Myocyte (in vitro differentiated cells): ENCODE measurements at regions not wholly inside any gene's neighbourhood (a gene's known extent, or its start where the extent isn't known, plus 50 kb on each side); places are given as distances from the start of the nearest gene placed in this dataset.

ENCODE experiments used
- DNase-seq: peaks from one replicate; pipeline ENCODE4 v3.0.0-alpha.2; 2012; ENCODE audit warnings: low read depth

DNA sequence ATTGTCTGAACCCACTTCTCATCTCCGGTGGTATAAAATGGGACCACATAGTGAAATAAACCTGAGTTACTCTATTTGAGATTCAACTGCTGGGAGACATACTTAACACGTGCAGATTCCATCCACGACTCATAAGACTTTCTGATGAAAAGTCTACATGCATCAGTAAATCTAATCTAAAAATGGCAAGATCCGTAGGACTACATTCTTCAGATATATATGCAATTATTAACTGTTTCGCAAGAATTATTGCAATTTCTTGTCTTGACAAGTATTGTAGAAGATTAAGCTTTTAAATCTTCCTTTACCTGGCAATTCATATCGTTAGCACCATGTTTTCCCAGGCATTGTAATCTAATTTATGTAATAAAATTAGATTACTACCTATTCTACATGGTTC lies 718.7 kb upstream of the CBLB start:
- no peak for DNase-seq

DNA sequence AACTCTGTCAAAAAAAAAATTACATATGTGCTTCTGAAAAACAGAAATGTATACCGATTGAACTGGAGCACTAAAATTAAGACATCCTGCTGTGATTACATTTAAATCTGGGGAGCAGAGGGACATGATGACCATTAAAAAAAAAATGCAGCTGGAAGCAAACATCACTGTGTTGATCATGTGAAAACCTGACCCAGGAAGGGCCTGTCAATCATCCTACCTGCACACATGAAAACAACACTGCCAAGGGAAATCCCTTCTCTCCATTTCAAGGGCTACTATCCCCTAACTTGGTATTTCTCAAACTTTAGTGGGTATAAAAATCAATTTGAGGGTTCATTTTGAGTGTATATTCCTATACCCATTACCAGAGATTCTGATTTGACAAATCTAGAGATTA lies 719.9 kb upstream of the CBLB start:
- no peak for DNase-seq

GRCh38 chr3:106589311-106589942 lies 720.6 kb upstream of the CBLB start:
- peak; percentile 31 for DNase-seq

- no peak for DNase-seq
Measured at GRCh38 chr3:106590216-106590615, 721.4 kb upstream of the CBLB start.

DNA sequence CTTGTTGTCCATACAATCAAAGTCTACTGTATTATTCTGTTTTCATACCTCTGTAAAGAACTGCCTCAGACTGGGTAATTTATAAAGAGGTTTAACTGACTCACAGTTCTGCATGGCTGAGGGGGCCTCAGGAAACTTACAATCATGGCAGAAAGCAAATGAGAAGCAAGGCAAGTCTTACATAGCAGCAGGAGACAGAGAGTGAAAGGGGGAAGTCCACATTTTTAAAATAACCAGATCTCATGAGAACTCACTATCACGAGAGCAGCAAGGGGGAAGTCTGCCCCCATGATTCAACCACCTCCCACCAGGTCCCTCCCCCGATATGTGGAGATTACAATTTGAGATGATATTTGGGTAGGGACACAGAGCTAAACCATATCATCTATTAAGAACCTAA lies 724.6 kb upstream of the CBLB start:
- DNase-seq: no peak

DNA sequence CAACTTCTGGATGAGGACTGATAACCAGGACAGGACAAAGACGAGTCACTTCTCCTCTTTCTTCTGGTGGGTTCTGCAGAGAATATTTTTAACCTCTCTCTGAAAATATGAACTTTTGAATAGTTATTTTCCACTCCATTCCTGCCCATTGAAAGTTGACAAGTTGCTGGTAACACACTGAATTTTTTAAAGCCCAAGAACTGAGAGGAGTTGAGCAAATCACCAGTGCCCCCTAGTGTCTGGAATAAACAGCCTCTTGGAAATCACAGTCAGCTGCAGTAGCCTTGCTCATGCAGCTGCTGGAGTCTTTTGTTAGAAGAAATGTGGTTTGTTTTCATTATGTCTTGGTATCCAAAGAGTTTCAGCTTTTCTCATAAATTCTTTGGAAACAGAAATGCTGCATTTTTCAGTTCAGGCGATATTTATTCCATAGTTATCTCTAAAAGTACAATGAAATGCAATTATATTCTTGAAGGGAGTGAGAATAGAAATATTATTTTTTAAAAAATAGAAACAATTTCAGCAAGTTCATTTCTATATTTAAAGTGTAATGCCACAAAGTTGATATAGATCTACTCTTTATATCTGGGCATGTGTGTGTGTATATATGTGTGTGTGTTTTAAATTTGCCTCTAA lies 741.0 kb upstream of the CBLB start:
- peak; percentile 94 for DNase-seq

- no peak for DNase-seq
Measured at GRCh38 chr3:106610362-106610959, 741.6 kb upstream of the CBLB start.

DNA sequence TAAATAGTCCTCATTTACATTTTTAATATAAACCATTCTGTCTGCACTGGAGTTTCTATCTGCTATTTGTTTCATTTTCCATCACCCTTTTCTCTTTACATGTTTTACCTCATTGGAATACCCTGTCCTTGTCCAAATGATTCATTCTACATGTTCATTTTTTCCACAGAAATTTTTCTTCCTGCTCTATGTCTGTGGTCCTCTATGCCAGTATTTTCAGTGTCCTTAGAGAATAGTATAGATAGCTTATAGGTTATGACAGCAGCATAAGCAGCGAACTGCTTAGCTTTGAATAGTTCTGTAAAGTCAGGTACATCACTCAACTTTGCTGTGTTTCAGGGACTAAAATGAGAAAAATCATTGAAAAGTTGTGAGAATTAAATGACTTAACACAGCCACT lies 742.3 kb upstream of the CBLB start:
- no peak for DNase-seq

- DNase-seq: peak; percentile 30
Measured at GRCh38 chr3:106611841-106612240, 743.0 kb upstream of the CBLB start.

GRCh38 chr3:106616556-106616955 lies 747.7 kb upstream of the CBLB start:
- no peak for DNase-seq

DNA sequence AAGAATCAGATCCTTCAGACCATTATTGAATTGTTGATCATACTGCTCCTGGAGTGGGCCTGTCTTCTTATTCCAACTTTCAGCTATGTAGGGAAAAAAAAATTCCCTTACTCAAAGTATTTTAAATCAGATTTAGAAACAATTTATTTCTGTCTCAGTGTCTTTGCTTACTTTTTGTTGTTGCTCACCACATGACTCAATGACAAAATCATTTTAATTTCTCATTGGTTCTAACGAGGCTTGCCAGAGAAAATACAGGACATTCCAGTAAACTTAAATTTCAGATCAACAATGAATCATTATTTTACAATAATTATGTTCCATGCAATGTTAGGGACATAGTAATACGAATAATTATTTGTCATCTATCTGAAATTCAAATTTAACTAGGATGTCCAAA lies 748.5 kb upstream of the CBLB start:
- no peak for DNase-seq

- no peak for DNase-seq
Measured at GRCh38 chr3:106620646-106621045, 751.8 kb upstream of the CBLB start.

DNA sequence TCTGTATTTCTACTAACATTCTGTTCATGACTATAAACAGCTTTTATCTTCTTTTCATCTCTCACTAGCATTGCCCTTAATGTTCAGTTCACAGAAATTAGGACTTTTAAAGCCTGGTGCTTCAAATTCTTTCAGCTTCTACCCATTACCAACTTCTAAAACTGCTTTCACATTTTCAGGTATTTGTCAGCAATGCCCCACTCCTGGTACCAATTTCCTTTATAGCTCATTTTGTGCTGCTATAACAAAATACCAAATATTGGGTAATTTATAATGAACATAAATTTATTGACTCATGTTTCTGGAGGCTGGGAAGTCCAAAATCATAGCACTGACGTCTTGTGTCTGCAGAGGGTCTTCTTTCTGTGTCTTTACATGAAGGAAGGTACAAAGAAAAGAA lies 753.1 kb upstream of the CCDC54 start:
- DNase-seq: no peak

DNA sequence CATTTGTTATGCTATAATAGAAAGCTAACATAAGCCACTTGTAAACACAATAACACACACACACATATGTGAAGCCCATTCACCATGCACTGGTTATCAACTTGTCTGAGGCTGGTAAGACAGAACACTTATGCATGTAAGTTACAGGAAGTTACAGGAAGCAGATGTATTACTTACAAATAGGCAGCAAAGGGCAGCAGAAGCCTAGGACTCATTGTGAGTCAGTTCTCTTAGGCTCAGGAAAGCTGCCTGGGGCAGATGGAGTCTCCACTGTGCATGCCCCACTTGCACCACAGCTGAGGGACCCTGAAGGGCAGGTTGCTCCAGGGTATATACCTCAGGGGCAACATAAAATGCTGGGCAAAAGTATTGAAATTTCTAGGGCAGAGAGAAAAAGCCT lies 748.8 kb upstream of the CCDC54 start:
- DNase-seq: no peak

GRCh38 chr3:106629215-106629832 lies 747.9 kb upstream of the CCDC54 start:
- no peak for DNase-seq

- no peak for DNase-seq
Measured at GRCh38 chr3:106631373-106632108, 745.7 kb upstream of the CCDC54 start.

DNA sequence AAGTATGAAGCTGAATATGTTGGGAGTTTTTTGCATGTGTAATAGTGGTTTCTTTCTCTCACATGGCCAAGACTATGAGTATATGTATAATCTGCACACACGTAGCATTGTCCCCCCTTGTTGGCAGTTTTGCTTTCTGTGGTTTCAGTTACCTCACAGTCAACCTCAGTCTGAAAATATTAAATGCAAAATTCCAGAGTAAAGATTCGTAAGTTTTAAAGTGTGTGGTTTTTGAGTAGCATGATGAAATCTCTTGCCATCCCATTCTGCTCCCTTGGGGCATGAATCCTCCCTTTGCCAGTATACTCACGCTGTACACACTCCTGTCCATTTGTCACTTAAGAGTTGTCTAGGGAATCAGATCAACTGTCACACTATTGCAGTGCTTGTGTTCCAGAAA lies 742.0 kb upstream of the CCDC54 start:
- peak; percentile 62 for DNase-seq

DNA sequence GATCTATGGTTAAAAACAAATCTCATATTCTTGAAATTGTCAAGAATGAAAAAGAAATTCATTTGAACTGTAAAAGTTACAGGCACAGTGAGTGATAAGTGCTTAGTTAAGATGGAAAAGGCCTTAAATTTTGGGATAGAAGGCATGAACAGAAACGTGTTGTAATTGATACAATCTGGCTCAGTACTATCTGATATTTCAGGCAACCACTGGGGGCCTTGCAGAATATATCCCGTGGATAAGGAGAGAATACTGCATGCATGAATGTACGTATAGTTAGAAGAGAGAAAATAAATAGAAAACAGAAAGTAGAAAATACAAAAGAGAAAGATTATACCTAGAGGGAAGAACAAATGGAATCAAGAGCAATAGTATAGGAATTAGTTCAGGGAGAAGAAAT lies 741.4 kb upstream of the CCDC54 start:
- DNase-seq: no peak

GRCh38 chr3:106640353-106640752 lies 736.9 kb upstream of the CCDC54 start:
- DNase-seq: no peak

DNA sequence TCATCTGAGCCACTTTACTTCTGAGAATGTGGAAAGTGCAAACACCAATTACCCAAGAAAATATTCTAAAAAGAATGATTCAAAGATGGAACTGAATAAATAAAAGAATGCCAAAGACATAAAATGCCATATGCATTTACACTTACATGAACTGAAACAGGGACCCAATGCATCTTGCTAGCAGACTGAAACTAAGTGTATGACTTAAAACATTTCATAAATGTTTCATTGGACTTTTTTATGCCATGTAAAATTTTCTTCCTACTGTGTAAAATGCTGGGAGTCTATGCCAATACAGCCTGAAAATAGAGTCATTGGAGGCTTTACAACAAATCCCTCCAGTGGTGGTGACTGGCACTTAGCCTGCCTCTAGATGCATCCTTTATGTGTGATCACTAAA lies 735.1 kb upstream of the CCDC54 start:
- DNase-seq: no peak

DNA sequence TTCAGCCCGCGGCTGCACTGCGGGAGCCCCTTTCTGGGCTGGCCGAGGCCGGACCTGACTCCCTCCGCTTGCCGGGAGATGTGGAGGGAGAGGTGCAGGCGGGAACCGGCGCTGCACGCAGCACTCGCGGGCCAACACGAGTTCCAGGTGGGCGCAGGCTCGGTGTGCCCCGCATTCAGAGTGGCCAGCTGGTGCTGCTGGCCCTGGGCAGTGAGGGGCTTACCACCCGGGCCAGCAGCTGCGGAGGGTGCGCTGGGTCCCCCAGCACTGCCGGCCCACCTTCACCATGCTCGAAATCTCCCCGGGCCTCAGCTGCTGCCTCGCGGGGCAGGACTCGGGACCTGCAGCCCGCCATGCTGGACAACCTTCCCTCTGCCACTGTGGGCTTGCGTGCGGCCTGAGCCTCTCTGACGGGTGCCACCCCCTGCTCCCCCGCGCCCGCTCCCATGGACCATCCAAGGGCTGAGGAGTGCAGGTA lies 733.5 kb upstream of the CCDC54 start:
- DNase-seq: no peak
